Esophagus muscularis mucosa (tissue), 4 donors: ENCODE measurements at regions not wholly inside any gene's neighbourhood (a gene's known extent, or its start where the extent isn't known, plus 50 kb on each side); places are given as distances from the start of the nearest gene placed in this dataset.
"Not testable (repeated sequence)": the region's sequence is repeated elsewhere in the genome, so short reads cannot be mapped to it uniquely, and the experiment has no call there.

Source experiments
- DNase-seq: peaks from one replicate; pipeline ENCODE4 v3.0.0-alpha.2; 2017; ENCODE audit errors: extremely low spot score
- H3K27ac ChIP-seq, 4 donors: fragments of 200-600 bp; sonication (generic); replicated peaks in 1 of 4; 1 replicate in 3 of 4; 2 replicates in 1 of 4; pipeline ENCODE4 v1.5.1; 2016 to 2019; ENCODE audit warnings: mild to moderate bottlenecking in 1 of 4
- H3K27me3 ChIP-seq, 4 donors: fragments of 200-600 bp; sonication (generic); one replicate each; pipeline versions ENCODE4 v1.5.1 to v1.6.0; 2016 to 2019
- H3K36me3 ChIP-seq, 4 donors: fragments of 200-600 bp; sonication (generic); one replicate each; pipeline ENCODE4 v1.5.1; 2016 to 2019
- H3K4me1 ChIP-seq, 4 donors: fragments of 200-600 bp; sonication (generic); one replicate each; pipeline ENCODE4 v1.5.1; 2016 to 2019
- H3K4me3 ChIP-seq, 4 donors: fragments of 200-600 bp; sonication (generic); 1 replicate in 2 of 4; 2 replicates in 2 of 4; pipeline ENCODE4 v1.5.1; 2016 to 2019; ENCODE audit warnings: mild to moderate bottlenecking in 4 of 4, moderate library complexity in 1 of 4
- H3K9me3 ChIP-seq, 4 donors: fragments of 200-600 bp; sonication (generic); 1 replicate in 3 of 4; 2 replicates in 1 of 4; pipeline ENCODE4 v1.5.1; 2016 to 2019
- CTCF ChIP-seq, 3 experiments: fragments of 200-600 bp in 2 of 3; fragments of 450-650 bp in 1 of 3; sonication (generic) in 2 of 3; IDR thresholded peaks; one replicate each; pipeline ENCODE4 v1.5.1; 2017 to 2019; ENCODE audit warnings: antibody characterized with exemption in 3 of 3, mild to moderate bottlenecking in 2 of 3, moderate library complexity in 1 of 3
- EP300 ChIP-seq: sonication (generic); formaldehyde crosslinking; IDR thresholded peaks from one replicate; pipeline ENCODE4 v1.6.1; 2017; ENCODE audit warnings: antibody characterized with exemption
- POLR2A ChIP-seq: fragments of 450-650 bp; IDR thresholded peaks from one replicate; pipeline ENCODE4 v1.6.1; 2017; ENCODE audit warnings: antibody characterized with exemption, moderate library complexity, mild to moderate bottlenecking, low read depth
- POLR2AphosphoS5 ChIP-seq, 2 donors: sonication (generic); formaldehyde crosslinking; IDR thresholded peaks; one replicate each; pipeline ENCODE4 v1.6.1; 2017; ENCODE audit warnings: antibody characterized with exemption in 2 of 2
- WGBS: methylation state at CpG from one replicate; pipeline ENCODE4 v1.1.5; 2018; 5-methylcytosine and 5-hydroxymethylcytosine counted together
- intact Hi-C: fragments of 100-400 bp; cut with DNase I; formaldehyde crosslinking; loops from one replicate; pipeline ENCODE4 v1.15.1; 2023

- Histone ChIP-seq H3K36me3 (no peaks in the 10 kb centered on the region), H3K27ac (no peak overlapping the region), H3K4me3 (no peak overlapping the region), H3K9me3 (no peaks in the 10 kb centered on the region), H3K27me3 (no peaks in the 10 kb centered on the region), H3K4me1 (no peaks in the 10 kb centered on the region)
- no peak for DNase-seq
- 79% methylated on average over 2 of the region's 2 CpGs for WGBS
- TF ChIP-seq EP300 (no peak), POLR2AphosphoS5 (IDR thresholded peaks at IDR 0.05) (no peak), CTCF (IDR thresholded peaks at IDR 0.05) (no peak), POLR2A (no peak)
- intact Hi-C loops: no loop called here
Observed at GRCh38 chr7:19552576-19552975, 156.3 kb downstream of the POLR1F start.

DNA sequence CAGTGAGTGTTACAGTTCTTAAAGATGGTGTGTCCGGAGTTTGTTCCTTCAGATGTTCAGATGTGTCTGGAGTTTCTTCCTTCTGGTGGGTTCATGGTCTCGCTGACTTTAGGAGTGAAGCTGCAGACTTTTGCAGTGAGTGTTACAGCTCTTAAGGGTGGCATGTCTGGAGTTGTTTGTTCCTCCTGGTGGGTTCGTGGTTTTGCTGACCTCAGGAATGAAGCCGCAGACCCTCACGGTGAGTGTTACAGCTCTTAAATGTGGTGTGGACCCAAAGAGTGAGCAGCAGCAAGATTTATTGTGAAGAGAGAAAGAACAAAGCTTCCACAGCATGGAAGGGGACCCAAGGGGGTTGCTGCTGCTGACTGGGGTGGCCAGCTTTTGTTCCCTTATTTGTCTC is 159.6 kb downstream of the POLR1F start:
- intact Hi-C loops, H3K36me3 ChIP-seq, H3K9me3 ChIP-seq, H3K4me1 ChIP-seq, DNase-seq, H3K27ac ChIP-seq, H3K27me3 ChIP-seq, H3K4me3 ChIP-seq: not testable (repeated sequence)
- WGBS: 63% methylated on average over 2 of the region's 5 CpGs

- H3K4me1 ChIP-seq: peaks cover 0 to 8% (median 6%) of the 10 kb centered on the region in 4 donors
- intact Hi-C loops: no loop called here
- DNase-seq: no peak
- 27% methylated on average over 4 of the region's 4 CpGs for WGBS
- no peaks in the 10 kb centered on the region for H3K36me3 ChIP-seq
- no peaks in the 10 kb centered on the region for H3K27me3 ChIP-seq
- TF ChIP-seq POLR2A: no peak
- TF ChIP-seq POLR2AphosphoS5 (IDR thresholded peaks at IDR 0.05): no peak
- no peak for TF ChIP-seq EP300
- no peak for TF ChIP-seq CTCF (IDR thresholded peaks at IDR 0.05)
- no peaks in the 10 kb centered on the region for H3K9me3 ChIP-seq
- peak overlapping the region in 3 of 4 donors; percentile 0 to 42 (median 6) for H3K4me3 ChIP-seq
- H3K27ac ChIP-seq: peak overlapping the region in 1 of 4 donors; percentile 13
Observed at GRCh38 chr7:19537942-19538401, 170.9 kb downstream of the POLR1F start.

DNA sequence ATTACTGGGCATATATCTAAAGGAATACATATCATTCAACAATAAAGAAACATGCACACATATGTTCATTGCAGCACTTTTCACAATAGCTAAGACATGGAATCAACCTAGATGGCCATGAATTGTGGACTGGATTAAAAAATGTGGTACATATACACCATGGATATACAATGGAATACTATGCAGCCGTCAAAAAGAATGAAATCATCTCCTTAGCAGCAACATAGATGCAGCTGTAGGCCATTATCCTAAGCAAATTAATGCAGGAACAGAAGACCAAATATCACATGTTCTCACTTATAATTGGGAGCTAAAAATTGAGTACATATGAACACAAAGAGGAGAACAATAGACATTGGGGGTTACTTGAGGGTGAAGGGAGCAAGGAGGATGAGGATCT is 175.6 kb downstream of the POLR1F start:
- Histone ChIP-seq H3K36me3 (no peaks in the 10 kb centered on the region), H3K4me1 (peaks cover 0 to 8% (median 6%) of the 10 kb centered on the region in 4 donors), H3K9me3 (no peaks in the 10 kb centered on the region), H3K27ac (no peak overlapping the region), H3K27me3 (no peaks in the 10 kb centered on the region), H3K4me3 (no peak overlapping the region)
- TF ChIP-seq EP300 (no peak), POLR2AphosphoS5 (IDR thresholded peaks at IDR 0.05) (no peak), POLR2A (no peak), CTCF (IDR thresholded peaks at IDR 0.05) (no peak)
- intact Hi-C loops: no loop called here
- no peak for DNase-seq
- WGBS: 82% methylated on average over 1 of the region's 1 CpG

DNA sequence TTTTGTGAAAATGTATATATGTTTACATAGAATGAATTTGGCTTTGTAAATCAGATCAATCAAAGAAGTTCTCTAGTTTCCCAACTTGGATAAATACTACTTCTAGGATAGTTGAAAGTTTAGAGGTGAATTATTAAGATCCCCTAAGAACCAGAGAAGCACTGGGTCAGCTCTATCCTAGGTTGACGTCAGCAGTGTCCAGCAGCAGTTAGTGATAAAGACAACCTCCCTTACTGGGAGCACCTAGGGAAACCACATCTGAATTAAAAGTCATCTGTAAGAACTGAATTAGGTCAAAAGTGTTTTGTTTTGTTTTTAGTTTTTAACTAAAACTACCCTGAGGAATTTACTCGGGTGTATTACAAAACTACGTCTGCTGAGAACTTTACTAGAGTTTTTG is 178.0 kb downstream of the POLR1F start:
- intact Hi-C loops: no loop called here
- WGBS: 86% methylated on average over 3 of the region's 3 CpGs
- no peak for TF ChIP-seq CTCF (IDR thresholded peaks at IDR 0.05)
- TF ChIP-seq POLR2AphosphoS5 (IDR thresholded peaks at IDR 0.05): no peak
- no peak for TF ChIP-seq POLR2A
- TF ChIP-seq EP300: no peak

More for the DNA sequence above, 178.0 kb downstream of the POLR1F start:
- Histone ChIP-seq H3K36me3 (no peaks in the 10 kb centered on the region), H3K4me3 (no peak overlapping the region), H3K27ac (no peak overlapping the region), H3K9me3 (no peaks in the 10 kb centered on the region), H3K4me1 (no peaks in the 10 kb centered on the region), H3K27me3 (no peaks in the 10 kb centered on the region)
- DNase-seq: no peak
